SU-DHL-6 (cell line): ENCODE measurements at regions not wholly inside any gene's neighbourhood (a gene's known extent, or its start where the extent isn't known, plus 50 kb on each side); places are given as distances from the start of the nearest gene placed in this dataset.
A peak's percentile ranks its signal among the peaks of the same experiment; 100 is the strongest.
"Not testable (repeated sequence)": the region's sequence is repeated elsewhere in the genome, so short reads cannot be mapped to it uniquely, and the experiment has no call there.

Experiments
- H2AFZ ChIP-seq: fragments of 200-600 bp; sonication (generic); 2 replicates; pipeline ENCODE4 v1.6.1; 2014; ENCODE audit warnings: low read depth, mild to moderate bottlenecking, moderate library complexity, mixed read lengths, antibody characterized with exemption, low read length; ENCODE audit not compliant: severe bottlenecking
- H3F3A ChIP-seq: fragments of 200-600 bp; shearing (Covaris generic); 2 replicates; pipeline ENCODE4 v1.6.0; 2016; ENCODE audit warnings: antibody characterized with exemption, mild to moderate bottlenecking; ENCODE audit not compliant: insufficient read depth
- H3K27ac ChIP-seq: fragments of 200-600 bp; sonication (generic); 2 replicates; pipeline ENCODE4 v1.5.1; 2016; ENCODE audit warnings: low read depth, mild to moderate bottlenecking, low read length, moderate library complexity, mixed read lengths
- H3K27me3 ChIP-seq: fragments of 200-600 bp; sonication (generic), shearing (Covaris generic); 2 replicates; pipeline ENCODE4 v1.6.0; 2014; ENCODE audit warnings: mild to moderate bottlenecking, low read length
- H3K36me3 ChIP-seq: fragments of 200-600 bp; sonication (generic); 2 replicates; pipeline ENCODE4 v1.6.1; 2014; ENCODE audit warnings: mild to moderate bottlenecking, low read length, mixed read lengths
- H3K4me2 ChIP-seq: fragments of 300-600, 200-600 bp; shearing (Covaris generic), sonication (generic); 2 replicates; pipeline ENCODE4 v1.6.0; 2014; ENCODE audit warnings: low read length, low read depth, mild to moderate bottlenecking; ENCODE audit not compliant: poor library complexity, severe bottlenecking
- H3K4me3 ChIP-seq: fragments of 200-600 bp; sonication (generic); 2 replicates; pipeline ENCODE4 v1.5.1; 2014; ENCODE audit warnings: antibody characterized with exemption, low read length, mild to moderate bottlenecking, mixed read lengths; ENCODE audit not compliant: insufficient read depth, poor library complexity, severe bottlenecking
- H3K79me2 ChIP-seq: fragments of 200-600 bp; sonication (generic); 2 replicates; pipeline ENCODE4 v1.6.1; 2014; ENCODE audit warnings: mild to moderate bottlenecking, low read length, moderate library complexity; ENCODE audit not compliant: insufficient read depth
- H3K9ac ChIP-seq: fragments of 200-600 bp; sonication (generic); 2 replicates; pipeline ENCODE4 v1.7.0; 2014; ENCODE audit warnings: mild to moderate bottlenecking, low read length
- H3K9me2 ChIP-seq: fragments of 200-600 bp; sonication (generic); replicated peaks from 2 replicates; pipeline ENCODE4 v1.6.1; 2014; ENCODE audit warnings: low read length; ENCODE audit not compliant: insufficient read depth
- H3K9me3 ChIP-seq: fragments of 200-600 bp; sonication (generic); 2 replicates; pipeline ENCODE4 v1.6.1; 2014; ENCODE audit warnings: low read length, mixed read lengths; ENCODE audit not compliant: insufficient read depth
- H4K20me1 ChIP-seq: fragments of 200-600 bp; sonication (generic); 2 replicates; pipeline ENCODE4 v1.6.1; 2014; ENCODE audit warnings: low read depth, mild to moderate bottlenecking, antibody characterized with exemption, low read length, moderate library complexity, mixed read lengths
- EZH2phosphoT487 ChIP-seq: fragments of 200-600 bp; sonication (generic), shearing (Covaris generic); conservative IDR thresholded peaks from 2 replicates; pipeline ENCODE4 v1.6.1; 2018; ENCODE audit warnings: mild to moderate bottlenecking, antibody characterized with exemption, low read length, moderate library complexity, mixed read lengths
- TF ChIP-seq, protein P1 (sequence below): fragments of 200-600 bp; sonication (generic); IDR thresholded peaks from one replicate; pipeline ENCODE4 v1.5.1; 2017; ENCODE audit warnings: antibody characterized with exemption, mild to moderate bottlenecking, low read length, moderate library complexity; ENCODE audit not compliant: insufficient read depth, poor library complexity, severe bottlenecking

DNA sequence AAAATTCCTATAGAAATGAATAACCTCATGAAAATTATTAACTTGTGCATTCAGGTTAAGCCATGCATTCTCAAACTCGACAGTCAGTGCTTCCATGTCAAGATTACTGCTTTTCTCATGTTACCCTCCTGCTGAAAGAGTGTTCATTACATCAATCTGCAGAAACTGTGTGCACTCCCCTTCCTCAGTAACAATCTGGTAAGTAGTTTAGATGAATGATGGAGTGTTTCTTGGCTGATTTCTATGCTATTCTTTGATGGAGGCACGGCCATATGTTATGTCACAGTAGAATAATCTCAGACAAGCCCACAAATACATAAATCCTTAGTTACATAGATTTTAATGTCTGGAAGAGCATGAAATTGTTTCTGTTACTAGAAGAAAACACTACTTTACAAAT is 193.3 kb upstream of the FAM47A start:
- H3K27me3 ChIP-seq = no peaks in the 10 kb centered on the region
- H3K9me2 ChIP-seq = no peaks in the 10 kb centered on the region
- no peak overlapping the region for H2AFZ ChIP-seq

DNA sequence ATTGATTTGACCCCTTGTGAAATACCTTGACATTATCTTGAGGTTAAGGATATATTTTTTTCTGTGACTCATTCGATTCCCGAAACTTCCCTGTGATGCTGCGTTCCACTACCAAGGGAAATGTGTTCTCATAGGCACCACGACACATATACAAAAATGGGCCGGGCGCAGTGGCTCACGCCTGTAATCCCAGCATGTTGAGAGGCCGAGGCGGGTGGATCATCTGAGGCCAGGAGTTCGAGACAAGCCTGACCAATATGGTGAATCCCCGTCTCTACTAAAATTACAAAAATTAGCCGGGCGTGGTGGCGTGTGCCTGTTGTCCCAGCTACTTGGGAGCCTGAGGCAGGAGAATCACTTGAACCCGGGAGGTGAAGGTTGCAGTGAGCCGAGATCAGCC is 188.3 kb upstream of the FAM47A start:
- not testable (repeated sequence) for H4K20me1 ChIP-seq, H3F3A ChIP-seq, H3K9ac ChIP-seq, H3K9me2 ChIP-seq, H3K4me3 ChIP-seq, H3K36me3 ChIP-seq, H3K79me2 ChIP-seq, H3K27ac ChIP-seq, H3K4me2 ChIP-seq, H2AFZ ChIP-seq, H3K9me3 ChIP-seq, H3K27me3 ChIP-seq

More for the DNA sequence above, 193.3 kb upstream of the FAM47A start:
- H3K4me2 ChIP-seq = no peak overlapping the region
- no peaks in the 10 kb centered on the region for H3K79me2 ChIP-seq
- H3F3A ChIP-seq = no peaks in the 10 kb centered on the region
- no peak for TF ChIP-seq EZH2phosphoT487
- TF ChIP-seq, protein P1, sequence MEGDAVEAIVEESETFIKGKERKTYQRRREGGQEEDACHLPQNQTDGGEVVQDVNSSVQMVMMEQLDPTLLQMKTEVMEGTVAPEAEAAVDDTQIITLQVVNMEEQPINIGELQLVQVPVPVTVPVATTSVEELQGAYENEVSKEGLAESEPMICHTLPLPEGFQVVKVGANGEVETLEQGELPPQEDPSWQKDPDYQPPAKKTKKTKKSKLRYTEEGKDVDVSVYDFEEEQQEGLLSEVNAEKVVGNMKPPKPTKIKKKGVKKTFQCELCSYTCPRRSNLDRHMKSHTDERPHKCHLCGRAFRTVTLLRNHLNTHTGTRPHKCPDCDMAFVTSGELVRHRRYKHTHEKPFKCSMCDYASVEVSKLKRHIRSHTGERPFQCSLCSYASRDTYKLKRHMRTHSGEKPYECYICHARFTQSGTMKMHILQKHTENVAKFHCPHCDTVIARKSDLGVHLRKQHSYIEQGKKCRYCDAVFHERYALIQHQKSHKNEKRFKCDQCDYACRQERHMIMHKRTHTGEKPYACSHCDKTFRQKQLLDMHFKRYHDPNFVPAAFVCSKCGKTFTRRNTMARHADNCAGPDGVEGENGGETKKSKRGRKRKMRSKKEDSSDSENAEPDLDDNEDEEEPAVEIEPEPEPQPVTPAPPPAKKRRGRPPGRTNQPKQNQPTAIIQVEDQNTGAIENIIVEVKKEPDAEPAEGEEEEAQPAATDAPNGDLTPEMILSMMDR = no peak
- H3K4me3 ChIP-seq = no peak overlapping the region
- H3K36me3 ChIP-seq = no peaks in the 10 kb centered on the region
- no peaks in the 10 kb centered on the region for H3K9me3 ChIP-seq
- no peak overlapping the region for H3K9ac ChIP-seq
- H3K27ac ChIP-seq = no peak overlapping the region
- no peaks in the 10 kb centered on the region for H4K20me1 ChIP-seq

DNA sequence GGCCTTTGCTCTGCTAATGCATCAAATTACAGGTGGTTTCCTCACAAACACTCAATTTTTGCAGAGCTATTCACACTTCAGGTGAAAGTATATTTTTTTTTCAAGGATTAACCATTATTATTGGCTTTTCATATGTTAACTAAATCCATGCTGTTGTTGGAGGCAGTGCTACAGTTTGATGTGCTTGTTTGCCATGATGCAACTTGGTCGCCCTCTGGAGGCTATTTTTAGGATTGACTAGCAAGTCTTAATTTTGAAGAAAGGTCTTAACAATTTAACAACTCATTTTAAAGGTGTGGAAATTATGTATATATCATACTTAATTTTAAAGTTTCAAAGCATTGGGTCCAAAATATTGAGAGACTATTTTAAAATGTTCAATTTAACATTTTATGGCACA is 168.8 kb upstream of the FAM47A start:
- Histone ChIP-seq H3K4me2 (no peak overlapping the region), H3K79me2 (no peaks in the 10 kb centered on the region)

DNA sequence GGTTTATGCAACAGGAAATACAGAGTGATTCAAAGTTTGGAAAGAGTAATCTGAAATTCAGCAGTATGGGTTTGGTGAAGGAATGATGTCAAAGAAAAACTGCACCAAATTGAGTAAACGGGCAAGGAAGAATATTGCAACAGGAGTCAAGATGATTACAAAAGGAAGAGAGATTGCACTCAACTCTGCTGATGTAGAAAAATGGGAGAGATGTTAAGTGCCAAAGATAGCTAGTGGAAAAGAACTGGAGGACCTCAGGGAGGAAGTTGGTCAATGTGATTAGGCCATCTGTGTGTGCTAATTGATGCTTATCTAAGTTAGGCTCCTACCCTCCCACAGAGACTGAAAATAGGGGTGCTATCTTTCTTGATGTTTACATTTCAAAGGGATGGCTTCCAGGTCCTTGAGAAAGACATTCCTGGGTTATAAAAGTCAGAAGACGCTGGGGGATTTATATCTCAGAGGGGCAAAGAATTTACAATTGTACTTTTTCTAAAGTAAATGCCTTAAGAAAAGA is 167.4 kb upstream of the FAM47A start:
- Histone ChIP-seq H3K9me3 (no peaks in the 10 kb centered on the region; the same call in 1 of the 2 replicates), H2AFZ (no peak overlapping the region), H3K4me2 (no peak overlapping the region), H3K27me3 (no peaks in the 10 kb centered on the region), H3K36me3 (no peaks in the 10 kb centered on the region), H3K79me2 (no peaks in the 10 kb centered on the region), H3K9me2 (no peaks in the 10 kb centered on the region), H3K27ac (no peak overlapping the region), H4K20me1 (no peaks in the 10 kb centered on the region), H3K9ac (no peak overlapping the region), H3K4me3 (no peak overlapping the region), H3F3A (no peaks in the 10 kb centered on the region)
- TF ChIP-seq EZH2phosphoT487 = no peak
- TF ChIP-seq, protein P1 = no peak

More for the DNA sequence above, 168.8 kb upstream of the FAM47A start:
- Histone ChIP-seq H3K9me2 (no peaks in the 10 kb centered on the region), H2AFZ (no peak overlapping the region), H3K36me3 (no peaks in the 10 kb centered on the region), H3K27ac (no peak overlapping the region), H3K27me3 (no peaks in the 10 kb centered on the region), H3F3A (no peaks in the 10 kb centered on the region), H3K9ac (no peak overlapping the region), H3K9me3 (no peaks in the 10 kb centered on the region), H3K4me3 (no peak overlapping the region), H4K20me1 (no peaks in the 10 kb centered on the region)
- TF ChIP-seq, protein P1 = peak; percentile 24
- TF ChIP-seq EZH2phosphoT487 = no peak
